Ovary (tissue), 7 donors: ENCODE measurements at regions not wholly inside any gene's neighbourhood (a gene's known extent, or its start where the extent isn't known, plus 50 kb on each side); places are given as distances from the start of the nearest gene placed in this dataset.

ENCODE experiments used
- DNase-seq, 5 donors: peaks; one replicate each; pipeline ENCODE4 v3.0.0-alpha.2; 2019 to 2020
- H3K27ac ChIP-seq, 2 donors: fragments of 200-600 bp; one replicate each; pipeline versions ENCODE4 v1.5.1 to v1.8.0; 2019 to 2022
- H3K27me3 ChIP-seq: fragments of 200-600 bp; one replicate; pipeline ENCODE4 v1.8.0; 2022
- H3K36me3 ChIP-seq: fragments of 200-600 bp; sonication (generic); one replicate; pipeline ENCODE4 v1.5.1; 2019
- H3K4me1 ChIP-seq: one replicate; pipeline ENCODE4 v1.8.1; 2013; ENCODE audit warnings: mild to moderate bottlenecking, moderate library complexity; ENCODE audit not compliant: insufficient read depth
- H3K4me3 ChIP-seq: fragments of 200-600 bp; sonication (generic); one replicate; pipeline ENCODE4 v1.5.1; 2017
- H3K9me3 ChIP-seq, 2 donors: fragments of 200-600 bp in 1 of 2; sonication (generic) in 1 of 2; one replicate each; pipeline versions ENCODE4 v1.5.1 to v1.8.1; 2013 to 2019; ENCODE audit warnings: mild to moderate bottlenecking in 1 of 2, moderate library complexity in 1 of 2
- EP300 ChIP-seq: sonication (generic); formaldehyde crosslinking; IDR thresholded peaks from one replicate; pipeline ENCODE4 v1.6.1; 2017; ENCODE audit warnings: antibody characterized with exemption
- POLR2A ChIP-seq: fragments of 450-650 bp; IDR thresholded peaks from one replicate; pipeline ENCODE4 v1.6.1; 2017; ENCODE audit warnings: antibody characterized with exemption, mild to moderate bottlenecking, moderate library complexity
- WGBS, 3 donors: extraction: QIAGEN DNeasy Blood & Tissue Kit in 1 of 3; methylation state at CpG; one replicate each; pipeline versions ENCODE4 v1.1.5 to v1.1.7; 2013 to 2017; 5-methylcytosine and 5-hydroxymethylcytosine counted together
- intact Hi-C, 4 donors: fragments of 100-400 bp; cut with DNase I; formaldehyde crosslinking; loops; one replicate each; pipeline versions ENCODE4 v1.11.0 to v1.15.1; 2022 to 2023
- TF ChIP-seq, protein P1 (sequence below), 3 donors: fragments of 450-650 bp in 2 of 3; fragments of 200-600 bp in 1 of 3; IDR thresholded peaks; one replicate each; pipeline versions ENCODE4 v1.5.1 to v1.8.0; 2016 to 2022; ENCODE audit warnings: antibody characterized with exemption in 3 of 3, mild to moderate bottlenecking in 1 of 3
- donor health status: DM: no; HTN: no; CAD: no; lungs with moderate emphysema.
- donor health status: DM: no; HTN: no; CAD: no.
- donor health status: Bipolar disorder and iron deficiency.
- donor health status: DM: no; HTN: no; CAD: no.
- donor health status: DM: yes; HTN: yes; CAD: no.

DNA sequence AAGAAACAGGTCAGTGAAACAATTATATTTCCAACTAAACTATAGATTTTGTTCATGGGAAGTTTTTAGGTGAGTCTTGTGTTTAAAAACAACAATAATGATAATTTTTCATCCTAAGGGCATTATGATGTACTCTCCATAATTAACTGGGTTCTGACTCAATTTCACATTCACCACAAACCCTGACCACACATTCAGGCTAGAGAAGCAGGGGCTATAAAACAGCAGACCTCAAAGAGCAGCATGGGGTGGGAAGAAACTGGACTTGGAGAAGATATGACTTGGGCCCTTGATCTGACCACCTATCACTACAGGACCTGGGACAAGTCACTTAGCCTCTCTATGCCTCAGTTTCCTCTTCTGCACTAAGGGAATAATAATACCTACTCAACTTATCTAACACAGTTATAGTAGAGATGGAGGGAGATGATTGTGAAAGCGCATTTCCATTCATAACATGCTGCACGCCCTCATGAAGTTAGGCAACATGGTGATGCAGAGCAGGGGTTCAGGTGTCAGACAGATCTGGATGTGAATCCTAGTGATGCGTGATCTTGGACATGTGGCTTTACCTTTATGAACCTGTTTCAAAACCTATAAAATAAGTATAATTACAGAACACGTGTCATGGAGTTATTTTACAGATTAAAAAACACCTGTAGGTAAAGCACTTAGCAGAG is 63.0 kb upstream of the ACP3 start:
- Histone ChIP-seq H3K27me3 (no peaks in the 10 kb centered on the region), H3K4me3 (no peak overlapping the region), H3K9me3 (no peaks in the 10 kb centered on the region), H3K27ac (no peak overlapping the region), H3K4me1 (no peaks in the 10 kb centered on the region), H3K36me3 (no peaks in the 10 kb centered on the region)
- DNase-seq = no peak
- 78 to 92% (median 86%) methylated on average over 4 of the region's 4 CpGs for WGBS, 3 donors
- TF ChIP-seq, protein P1, sequence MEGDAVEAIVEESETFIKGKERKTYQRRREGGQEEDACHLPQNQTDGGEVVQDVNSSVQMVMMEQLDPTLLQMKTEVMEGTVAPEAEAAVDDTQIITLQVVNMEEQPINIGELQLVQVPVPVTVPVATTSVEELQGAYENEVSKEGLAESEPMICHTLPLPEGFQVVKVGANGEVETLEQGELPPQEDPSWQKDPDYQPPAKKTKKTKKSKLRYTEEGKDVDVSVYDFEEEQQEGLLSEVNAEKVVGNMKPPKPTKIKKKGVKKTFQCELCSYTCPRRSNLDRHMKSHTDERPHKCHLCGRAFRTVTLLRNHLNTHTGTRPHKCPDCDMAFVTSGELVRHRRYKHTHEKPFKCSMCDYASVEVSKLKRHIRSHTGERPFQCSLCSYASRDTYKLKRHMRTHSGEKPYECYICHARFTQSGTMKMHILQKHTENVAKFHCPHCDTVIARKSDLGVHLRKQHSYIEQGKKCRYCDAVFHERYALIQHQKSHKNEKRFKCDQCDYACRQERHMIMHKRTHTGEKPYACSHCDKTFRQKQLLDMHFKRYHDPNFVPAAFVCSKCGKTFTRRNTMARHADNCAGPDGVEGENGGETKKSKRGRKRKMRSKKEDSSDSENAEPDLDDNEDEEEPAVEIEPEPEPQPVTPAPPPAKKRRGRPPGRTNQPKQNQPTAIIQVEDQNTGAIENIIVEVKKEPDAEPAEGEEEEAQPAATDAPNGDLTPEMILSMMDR (IDR thresholded peaks at IDR 0.05) = no peak
- TF ChIP-seq POLR2A (no peak), EP300 (no peak)
- intact Hi-C loops = loop anchor here (5.0 to 10.0 kb wide), 4 partner anchors 81 to 391 kb away; no protein-coding TSS in a partner anchor

- Histone ChIP-seq H3K4me1 (no peaks in the 10 kb centered on the region), H3K4me3 (no peak overlapping the region), H3K9me3 (no peaks in the 10 kb centered on the region), H3K27ac (no peak overlapping the region), H3K27me3 (no peaks in the 10 kb centered on the region), H3K36me3 (no peaks in the 10 kb centered on the region)
- 31 to 34% (median 33%) methylated on average over 5 of the region's 5 CpGs for WGBS, 3 donors
- DNase-seq = no peak
- intact Hi-C loops = loop anchor here in 3 of 4 donors (5.0 to 10.0 kb wide), 4 partner anchors 80 to 390 kb away; no protein-coding TSS in a partner anchor
- TF ChIP-seq POLR2A (no peak), EP300 (no peak)
- TF ChIP-seq, protein P1 (IDR thresholded peaks at IDR 0.05) = no peak
These were observed 62.0 kb upstream of the ACP3 start for GRCh38 chr3:132255041-132255745.

DNA sequence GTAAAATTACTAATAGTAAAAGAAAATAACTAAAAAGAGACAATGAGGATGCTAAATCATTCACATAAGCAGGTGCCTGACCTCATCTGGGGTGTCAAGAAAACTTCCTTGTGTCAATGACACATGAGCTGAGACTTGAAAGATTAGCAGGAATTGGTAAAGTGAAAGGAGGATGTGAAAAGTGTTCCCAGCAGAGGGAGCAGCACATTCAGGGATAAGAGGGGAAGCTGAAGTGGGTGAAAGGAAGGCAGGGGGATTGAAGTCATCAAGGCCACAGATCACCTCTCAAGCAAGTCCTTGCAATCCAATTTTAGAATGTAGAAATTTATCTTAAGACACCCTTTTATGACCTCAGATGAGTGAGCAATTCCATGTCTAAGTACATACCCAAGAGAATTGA is 60.2 kb upstream of the ACP3 start:
- TF ChIP-seq, protein P1 (IDR thresholded peaks at IDR 0.05) = peak in 2 of 3 donors; percentile 19 to 51
- TF ChIP-seq EP300 = no peak
- Histone ChIP-seq H3K27me3 (no peaks in the 10 kb centered on the region), H3K36me3 (no peaks in the 10 kb centered on the region), H3K27ac (no peak overlapping the region), H3K4me1 (no peaks in the 10 kb centered on the region), H3K4me3 (no peak overlapping the region), H3K9me3 (no peaks in the 10 kb centered on the region)
- intact Hi-C loops = loop anchor here in 3 of 4 donors (5.0 to 10.0 kb wide), 4 partner anchors 78 to 388 kb away; no protein-coding TSS in a partner anchor
- peak in 3 of 5 donors; percentile 23 to 34 (median 30) for DNase-seq

- no peaks in the 10 kb centered on the region for H3K4me1 ChIP-seq
- no peak for DNase-seq
- no peaks in the 10 kb centered on the region for H3K9me3 ChIP-seq
- H3K27ac ChIP-seq = no peak overlapping the region
- WGBS, 3 donors = 93 to 94% (median 93%) methylated on average over 3 of the region's 3 CpGs
- no peak for TF ChIP-seq POLR2A
- TF ChIP-seq, protein P1 (IDR thresholded peaks at IDR 0.05) = no peak
- no peak for TF ChIP-seq EP300
- no peaks in the 10 kb centered on the region for H3K36me3 ChIP-seq
- H3K4me3 ChIP-seq = no peak overlapping the region
- intact Hi-C loops = no loop called here
- no peaks in the 10 kb centered on the region for H3K27me3 ChIP-seq
These were observed 55.7 kb upstream of the ACP3 start for GRCh38 chr3:132261506-132261905.
